K562 (cell line): ENCODE measurements at regions not wholly inside any gene's neighbourhood (a gene's known extent, or its start where the extent isn't known, plus 50 kb on each side); places are given as distances from the start of the nearest gene placed in this dataset.

Experiments used
- ATAC-seq: fragments of 200-7000 bp; cut with Tn5 transposase; 3 replicates; pipeline ENCODE4 v1.9.1; 2020; ENCODE audit warnings: moderate library complexity
- BruUV-seq: library from RNA; stranded (reverse); fragments of 400-500 nt; replicated peaks from 2 replicates; lab custom pipeline; 2021; lab: Mats Ljungman, UMichigan
- CTCF ChIA-PET: fragments of 300-600 bp; formaldehyde crosslinking; extraction: SDS; loops from one replicate; lab custom pipeline; 2021; ENCODE audit warnings: low intra/inter-chr PET ratio; lab: Yijun Ruan, JAX
- POLR2A ChIA-PET: fragments of 300-600, 350-650 bp; sonication (Branson Sonifier 250); formaldehyde crosslinking; extraction: SDS; loops from one replicate; lab custom pipeline; 2021; ENCODE audit warnings: antibody characterized with exemption, inconsistent platforms; lab: Yijun Ruan, JAX
- DNase-seq, 4 experiments: peaks; one replicate each; pipeline versions ENCODE4 v3.0.0 to v3.0.0-alpha.2; 2011 to 2018; ENCODE audit warnings: low spot score in 3 of 4, mixed read lengths in 3 of 4; ENCODE audit errors: extremely low read depth in 1 of 4
- FAIRE-seq: peaks from 2 replicates; lab custom pipeline; 2011; peaks lifted over from hg19 to GRCh38; lab: Jason Lieb, UNC
- H2AFZ ChIP-seq: 2 replicates; pipeline ENCODE4 v1.6.0; 2011; ENCODE audit warnings: low read depth, low read length, control low read depth, inconsistent platforms
- H3K27ac ChIP-seq: fragments of 200-600 bp; 3 replicates; pipeline ENCODE4 v1.8.0; 2011; ENCODE audit warnings: low read depth, mild to moderate bottlenecking, control low read depth, inconsistent platforms, low read length, moderate library complexity, mixed read lengths; ENCODE audit errors: extremely low read depth
- H3K27me3 ChIP-seq, 2 experiments: fragments of 300-600 bp in 1 of 2; 2 replicates in 1 of 2; 3 replicates in 1 of 2; pipeline versions ENCODE4 v1.6.0 to v1.8.0; 2011; ENCODE audit warnings: inconsistent platforms in 2 of 2, low read length in 2 of 2, mild to moderate bottlenecking in 1 of 2, mixed read lengths in 1 of 2, moderate library complexity in 1 of 2; ENCODE audit not compliant: control insufficient read depth in 2 of 2, insufficient read depth in 2 of 2
- H3K36me3 ChIP-seq: fragments of 300-600 bp; 3 replicates; pipeline ENCODE4 v1.8.0; 2011; ENCODE audit warnings: mild to moderate bottlenecking, low read length, inconsistent platforms; ENCODE audit not compliant: control insufficient read depth, insufficient read depth
- H3K4me1 ChIP-seq, 2 experiments: fragments of 200-600 bp in 1 of 2; replicated peaks in 1 of 2; 2 replicates in 1 of 2; 3 replicates in 1 of 2; pipeline versions ENCODE4 v1.5.1 to v1.8.0; 2011; ENCODE audit warnings: inconsistent platforms in 2 of 2, low read length in 2 of 2, mild to moderate bottlenecking in 1 of 2, mixed read lengths in 1 of 2, moderate library complexity in 1 of 2; ENCODE audit not compliant: control insufficient read depth in 2 of 2, insufficient read depth in 2 of 2
- H3K4me2 ChIP-seq: 2 replicates; pipeline ENCODE4 v1.6.1; 2011; ENCODE audit warnings: low read length, control low read depth, inconsistent platforms, mixed read lengths; ENCODE audit not compliant: insufficient read depth
- H3K4me3 ChIP-seq: fragments of 200-600 bp; sonication (generic), shearing (Covaris generic); 2 replicates; pipeline ENCODE4 v1.5.1; 2016; ENCODE audit warnings: control low read depth, inconsistent platforms
- H3K79me2 ChIP-seq: fragments of 200-600 bp; 3 replicates; pipeline ENCODE4 v1.8.0; 2011; ENCODE audit warnings: low read length, inconsistent platforms; ENCODE audit not compliant: control insufficient read depth, insufficient read depth
- H3K9ac ChIP-seq, 2 experiments: 2 replicates each; pipeline versions ENCODE4 v1.6.0 to v1.6.1; 2011; ENCODE audit warnings: low read depth in 2 of 2, low read length in 2 of 2, control low read depth in 1 of 2, inconsistent platforms in 1 of 2, mild to moderate bottlenecking in 1 of 2, mixed read lengths in 1 of 2; ENCODE audit not compliant: insufficient read depth in 1 of 2
- H3K9me1 ChIP-seq: one replicate; pipeline ENCODE4 v1.6.0; 2011; ENCODE audit warnings: inconsistent platforms, mild to moderate bottlenecking, low read length, moderate library complexity; ENCODE audit not compliant: control insufficient read depth, insufficient read depth
- H3K9me3 ChIP-seq: replicated peaks from 2 replicates; pipeline ENCODE4 v1.5.1; 2011; ENCODE audit warnings: low read depth, low read length, inconsistent platforms; ENCODE audit not compliant: control insufficient read depth, insufficient read depth
- H4K20me1 ChIP-seq: replicated peaks from 2 replicates; pipeline ENCODE4 v1.6.1; 2011; ENCODE audit warnings: low read length, inconsistent platforms, mixed read lengths; ENCODE audit not compliant: control insufficient read depth, insufficient read depth
- CTBP1 ChIP-seq: fragments of 450-650 bp; IDR thresholded peaks from 2 replicates; pipeline ENCODE4 v1.6.1; 2016; ENCODE audit warnings: borderline replicate concordance
- ELF1 ChIP-seq: fragments of 200-800 bp; sonication (Bioruptor generic); IDR thresholded peaks from 2 replicates; pipeline ENCODE4 v1.6.1; 2016; ENCODE audit warnings: missing genetic modification characterization, missing compliant biosample characterization
- ESRRB ChIP-seq: fragments of 250-450 bp; sonication (Bioruptor Pico); IDR thresholded peaks from 2 replicates; pipeline ENCODE4 v1.5.0; 2020; ENCODE audit warnings: mild to moderate bottlenecking, moderate library complexity, borderline replicate concordance
- L3MBTL2 ChIP-seq: fragments of 450-650 bp; IDR thresholded peaks from 2 replicates; pipeline ENCODE4 v1.6.1; 2016; ENCODE audit warnings: mild to moderate bottlenecking, moderate library complexity
- MAFF ChIP-seq: IDR thresholded peaks from 2 replicates; pipeline ENCODE4 v1.6.1; 2012; ENCODE audit warnings: low read length, improper control_type of control experiment
- SMAD1 ChIP-seq: fragments of 150-350 bp; IDR thresholded peaks from 2 replicates; pipeline ENCODE4 v1.6.1; 2014; ENCODE audit warnings: low read length, low read depth; ENCODE audit not compliant: partially characterized antibody
- SP2 ChIP-seq: IDR thresholded peaks from 2 replicates; pipeline ENCODE4 v1.6.1; 2011; ENCODE audit warnings: mild to moderate bottlenecking, low read depth, low read length, moderate library complexity; ENCODE audit not compliant: poor library complexity, severe bottlenecking; ENCODE audit errors: extremely low read depth
- TAF9B ChIP-seq: fragments of 450-650 bp; IDR thresholded peaks from 2 replicates; pipeline ENCODE4 v1.6.1; 2018; ENCODE audit warnings: mild to moderate bottlenecking; ENCODE audit not compliant: partially characterized antibody
- ZNF23 ChIP-seq: fragments of 250-450 bp; sonication (Bioruptor Pico); IDR thresholded peaks from 2 replicates; pipeline ENCODE4 v1.4.0; 2020; ENCODE audit warnings: mild to moderate bottlenecking
- ZNF274 ChIP-seq: IDR thresholded peaks from 2 replicates; pipeline ENCODE4 v1.6.1; 2011; ENCODE audit warnings: low read depth, mild to moderate bottlenecking, low read length, moderate library complexity, borderline replicate concordance
- ZNF507 ChIP-seq: conservative IDR thresholded peaks from 2 replicates; pipeline ENCODE4 v1.6.1; 2017; ENCODE audit warnings: missing genetic modification characterization, missing compliant biosample characterization
- WGBS: fragments of 100-300 bp; shearing (Covaris generic); methylation state at CpG from one replicate; pipeline ENCODE4 v1.1.6; 2016; ENCODE audit warnings: low coverage, mixed read lengths; ENCODE audit not compliant: insufficient coverage; ENCODE audit errors: missing lambda C conversion rate; 5-methylcytosine and 5-hydroxymethylcytosine counted together
- in situ Hi-C: fragments of 300-500 bp; cut with MboI; formaldehyde crosslinking; loops from 4 replicates; pipeline ENCODE4 v1.15.0; 2018; ENCODE audit warnings: inconsistent platforms, mixed read lengths
- intact Hi-C: fragments of 100-400 bp; cut with micrococcal nuclease; formaldehyde crosslinking; loops from 2 replicates; pipeline ENCODE4 v1.14.2; 2022
- TF ChIP-seq, protein P1 (sequence below): sonication (generic); formaldehyde crosslinking; IDR thresholded peaks from 2 replicates; pipeline ENCODE4 v1.8.1; 2023; ENCODE audit warnings: mild to moderate bottlenecking, missing genetic modification reagents
- TF ChIP-seq, protein P2 (sequence below): fragments of 450-650 bp; IDR thresholded peaks from 2 replicates; pipeline ENCODE4 v1.6.1; 2018; ENCODE audit not compliant: partially characterized antibody
- TF ChIP-seq, protein P3 (sequence below): sonication (generic); formaldehyde crosslinking; IDR thresholded peaks from 2 replicates; pipeline ENCODE4 v1.8.1; 2023; ENCODE audit warnings: mild to moderate bottlenecking, missing genetic modification reagents, moderate library complexity
- TF ChIP-seq, protein P4 (sequence below): sonication (generic); IDR thresholded peaks from 2 replicates; pipeline ENCODE4 v1.6.1; 2016

DNA sequence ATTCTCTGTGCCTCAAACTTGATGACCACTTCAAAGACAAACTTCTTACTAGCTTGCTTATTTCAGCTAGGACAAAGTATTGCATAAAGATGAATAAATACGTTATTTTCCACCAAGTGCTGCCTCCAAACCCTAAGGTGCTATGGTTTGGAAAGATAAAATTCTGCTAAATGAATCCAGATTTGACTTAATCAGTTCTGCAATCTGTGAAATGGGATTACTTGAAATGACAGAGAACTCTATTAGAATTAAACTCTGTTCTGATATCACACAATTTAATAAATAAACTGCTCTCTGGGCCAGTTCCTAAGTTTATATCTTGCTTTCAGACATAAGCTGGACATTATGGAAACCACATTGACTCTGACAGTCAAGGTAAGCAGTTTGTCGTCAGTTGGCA lies 338.8 kb upstream of the SEMA6D start:
- no peaks in the 10 kb centered on the region for H3K9me1 ChIP-seq
- no peak overlapping the region for H3K27ac ChIP-seq
- H3K4me1 ChIP-seq = no peaks in the 10 kb centered on the region
- no TSS peak for BruUV-seq
- intact Hi-C loops (no loop called here), in situ Hi-C loops (no loop called here)
- H3K9me3 ChIP-seq = no peaks in the 10 kb centered on the region
- no peak overlapping the region for H3K9ac ChIP-seq
- no peak for TF ChIP-seq ZNF23 (CRISPR knock-in tag)
- TF ChIP-seq, protein P1, sequence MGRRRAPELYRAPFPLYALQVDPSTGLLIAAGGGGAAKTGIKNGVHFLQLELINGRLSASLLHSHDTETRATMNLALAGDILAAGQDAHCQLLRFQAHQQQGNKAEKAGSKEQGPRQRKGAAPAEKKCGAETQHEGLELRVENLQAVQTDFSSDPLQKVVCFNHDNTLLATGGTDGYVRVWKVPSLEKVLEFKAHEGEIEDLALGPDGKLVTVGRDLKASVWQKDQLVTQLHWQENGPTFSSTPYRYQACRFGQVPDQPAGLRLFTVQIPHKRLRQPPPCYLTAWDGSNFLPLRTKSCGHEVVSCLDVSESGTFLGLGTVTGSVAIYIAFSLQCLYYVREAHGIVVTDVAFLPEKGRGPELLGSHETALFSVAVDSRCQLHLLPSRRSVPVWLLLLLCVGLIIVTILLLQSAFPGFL (CRISPR knock-in tag) = no peak
- TF ChIP-seq, protein P2, sequence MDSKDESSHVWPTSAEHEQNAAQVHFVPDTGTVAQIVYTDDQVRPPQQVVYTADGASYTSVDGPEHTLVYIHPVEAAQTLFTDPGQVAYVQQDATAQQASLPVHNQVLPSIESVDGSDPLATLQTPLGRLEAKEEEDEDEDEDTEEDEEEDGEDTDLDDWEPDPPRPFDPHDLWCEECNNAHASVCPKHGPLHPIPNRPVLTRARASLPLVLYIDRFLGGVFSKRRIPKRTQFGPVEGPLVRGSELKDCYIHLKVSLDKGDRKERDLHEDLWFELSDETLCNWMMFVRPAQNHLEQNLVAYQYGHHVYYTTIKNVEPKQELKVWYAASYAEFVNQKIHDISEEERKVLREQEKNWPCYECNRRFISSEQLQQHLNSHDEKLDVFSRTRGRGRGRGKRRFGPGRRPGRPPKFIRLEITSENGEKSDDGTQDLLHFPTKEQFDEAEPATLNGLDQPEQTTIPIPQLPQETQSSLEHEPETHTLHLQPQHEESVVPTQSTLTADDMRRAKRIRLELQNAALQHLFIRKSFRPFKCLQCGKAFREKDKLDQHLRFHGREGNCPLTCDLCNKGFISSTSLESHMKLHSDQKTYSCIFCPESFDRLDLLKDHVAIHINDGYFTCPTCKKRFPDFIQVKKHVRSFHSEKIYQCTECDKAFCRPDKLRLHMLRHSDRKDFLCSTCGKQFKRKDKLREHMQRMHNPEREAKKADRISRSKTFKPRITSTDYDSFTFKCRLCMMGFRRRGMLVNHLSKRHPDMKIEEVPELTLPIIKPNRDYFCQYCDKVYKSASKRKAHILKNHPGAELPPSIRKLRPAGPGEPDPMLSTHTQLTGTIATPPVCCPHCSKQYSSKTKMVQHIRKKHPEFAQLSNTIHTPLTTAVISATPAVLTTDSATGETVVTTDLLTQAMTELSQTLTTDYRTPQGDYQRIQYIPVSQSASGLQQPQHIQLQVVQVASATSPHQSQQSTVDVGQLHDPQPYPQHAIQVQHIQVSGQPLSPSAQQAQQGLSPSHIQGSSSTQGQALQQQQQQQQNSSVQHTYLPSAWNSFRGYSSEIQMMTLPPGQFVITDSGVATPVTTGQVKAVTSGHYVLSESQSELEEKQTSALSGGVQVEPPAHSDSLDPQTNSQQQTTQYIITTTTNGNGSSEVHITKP = no peak
- no peak for TF ChIP-seq TAF9B
- no peak for TF ChIP-seq MAFF
- TF ChIP-seq ESRRB (CRISPR knock-in tag) = no peak
- TF ChIP-seq L3MBTL2 = no peak
- no peak for TF ChIP-seq ZNF507 (tag)
- TF ChIP-seq CTBP1 = no peak
- TF ChIP-seq ZNF274 = no peak
- TF ChIP-seq, protein P3, sequence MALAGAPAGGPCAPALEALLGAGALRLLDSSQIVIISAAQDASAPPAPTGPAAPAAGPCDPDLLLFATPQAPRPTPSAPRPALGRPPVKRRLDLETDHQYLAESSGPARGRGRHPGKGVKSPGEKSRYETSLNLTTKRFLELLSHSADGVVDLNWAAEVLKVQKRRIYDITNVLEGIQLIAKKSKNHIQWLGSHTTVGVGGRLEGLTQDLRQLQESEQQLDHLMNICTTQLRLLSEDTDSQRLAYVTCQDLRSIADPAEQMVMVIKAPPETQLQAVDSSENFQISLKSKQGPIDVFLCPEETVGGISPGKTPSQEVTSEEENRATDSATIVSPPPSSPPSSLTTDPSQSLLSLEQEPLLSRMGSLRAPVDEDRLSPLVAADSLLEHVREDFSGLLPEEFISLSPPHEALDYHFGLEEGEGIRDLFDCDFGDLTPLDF (CRISPR knock-in tag) = no peak
- no peak for TF ChIP-seq ELF1 (tag)
- TF ChIP-seq SP2 = no peak
- TF ChIP-seq, protein P4, sequence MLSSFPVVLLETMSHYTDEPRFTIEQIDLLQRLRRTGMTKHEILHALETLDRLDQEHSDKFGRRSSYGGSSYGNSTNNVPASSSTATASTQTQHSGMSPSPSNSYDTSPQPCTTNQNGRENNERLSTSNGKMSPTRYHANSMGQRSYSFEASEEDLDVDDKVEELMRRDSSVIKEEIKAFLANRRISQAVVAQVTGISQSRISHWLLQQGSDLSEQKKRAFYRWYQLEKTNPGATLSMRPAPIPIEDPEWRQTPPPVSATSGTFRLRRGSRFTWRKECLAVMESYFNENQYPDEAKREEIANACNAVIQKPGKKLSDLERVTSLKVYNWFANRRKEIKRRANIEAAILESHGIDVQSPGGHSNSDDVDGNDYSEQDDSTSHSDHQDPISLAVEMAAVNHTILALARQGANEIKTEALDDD = no peak
- no peak for TF ChIP-seq SMAD1
- ATAC-seq = no peak
- H2AFZ ChIP-seq = no peak overlapping the region
- H3K36me3 ChIP-seq = no peaks in the 10 kb centered on the region
- no peaks in the 10 kb centered on the region for H3K79me2 ChIP-seq
- 0% methylated on average over 2 of the region's 2 CpGs for WGBS
- FAIRE-seq = no peak
- no peak overlapping the region for H3K4me2 ChIP-seq
- CTCF ChIA-PET = no interaction called here
- POLR2A ChIA-PET = no interaction called here
- no peak for DNase-seq
- H4K20me1 ChIP-seq = no peaks in the 10 kb centered on the region
- no peak overlapping the region for H3K4me3 ChIP-seq
- H3K27me3 ChIP-seq = no peaks in the 10 kb centered on the region
